Cardiac fibroblast (primary cell): ENCODE measurements at regions not wholly inside any gene's neighbourhood (a gene's known extent, or its start where the extent isn't known, plus 50 kb on each side); places are given as distances from the start of the nearest gene placed in this dataset.
A peak's percentile ranks its signal among the peaks of the same experiment; 100 is the strongest.

ENCODE experiments used
- DNase-seq, 2 donors: peaks; one replicate each; pipeline versions ENCODE4 v3.0.0 to v3.0.0-alpha.2; 2010; ENCODE audit warnings: low read depth in 2 of 2
- H3K4me3 ChIP-seq, 2 donors: replicated peaks in 1 of 2; 1 replicate in 1 of 2; 2 replicates in 1 of 2; pipeline ENCODE4 v1.5.1; 2011; ENCODE audit warnings: low read depth in 2 of 2, low read length in 2 of 2, mild to moderate bottlenecking in 2 of 2, moderate library complexity in 1 of 2
- TF ChIP-seq, protein P1 (sequence below): IDR thresholded peaks from one replicate; pipeline ENCODE4 v1.5.1; 2011; ENCODE audit warnings: low read depth, mild to moderate bottlenecking, low read length, inconsistent platforms

DNA sequence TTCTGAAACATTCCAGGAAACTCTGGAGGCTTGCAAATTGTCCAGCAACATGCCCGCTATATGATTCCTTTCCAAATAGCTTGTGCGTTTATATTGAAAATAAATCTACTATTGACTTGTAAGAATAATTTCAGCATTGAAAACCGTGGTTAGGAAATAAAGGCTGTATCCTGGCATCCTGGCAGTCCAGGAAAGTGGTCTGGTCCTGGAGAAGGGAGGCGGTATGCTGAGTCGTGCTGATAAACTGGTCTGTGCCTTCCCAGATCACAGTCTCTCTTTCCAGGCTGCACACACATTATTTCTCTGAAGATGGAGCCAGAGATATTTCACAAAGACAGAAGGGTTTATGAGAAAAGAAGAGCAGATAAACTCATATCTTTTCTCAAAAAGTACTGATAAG, 350.1 kb upstream of the COBL start:
- TF ChIP-seq, protein P1, sequence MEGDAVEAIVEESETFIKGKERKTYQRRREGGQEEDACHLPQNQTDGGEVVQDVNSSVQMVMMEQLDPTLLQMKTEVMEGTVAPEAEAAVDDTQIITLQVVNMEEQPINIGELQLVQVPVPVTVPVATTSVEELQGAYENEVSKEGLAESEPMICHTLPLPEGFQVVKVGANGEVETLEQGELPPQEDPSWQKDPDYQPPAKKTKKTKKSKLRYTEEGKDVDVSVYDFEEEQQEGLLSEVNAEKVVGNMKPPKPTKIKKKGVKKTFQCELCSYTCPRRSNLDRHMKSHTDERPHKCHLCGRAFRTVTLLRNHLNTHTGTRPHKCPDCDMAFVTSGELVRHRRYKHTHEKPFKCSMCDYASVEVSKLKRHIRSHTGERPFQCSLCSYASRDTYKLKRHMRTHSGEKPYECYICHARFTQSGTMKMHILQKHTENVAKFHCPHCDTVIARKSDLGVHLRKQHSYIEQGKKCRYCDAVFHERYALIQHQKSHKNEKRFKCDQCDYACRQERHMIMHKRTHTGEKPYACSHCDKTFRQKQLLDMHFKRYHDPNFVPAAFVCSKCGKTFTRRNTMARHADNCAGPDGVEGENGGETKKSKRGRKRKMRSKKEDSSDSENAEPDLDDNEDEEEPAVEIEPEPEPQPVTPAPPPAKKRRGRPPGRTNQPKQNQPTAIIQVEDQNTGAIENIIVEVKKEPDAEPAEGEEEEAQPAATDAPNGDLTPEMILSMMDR = no peak
- no peak overlapping the region for H3K4me3 ChIP-seq
- no peak for DNase-seq

DNA sequence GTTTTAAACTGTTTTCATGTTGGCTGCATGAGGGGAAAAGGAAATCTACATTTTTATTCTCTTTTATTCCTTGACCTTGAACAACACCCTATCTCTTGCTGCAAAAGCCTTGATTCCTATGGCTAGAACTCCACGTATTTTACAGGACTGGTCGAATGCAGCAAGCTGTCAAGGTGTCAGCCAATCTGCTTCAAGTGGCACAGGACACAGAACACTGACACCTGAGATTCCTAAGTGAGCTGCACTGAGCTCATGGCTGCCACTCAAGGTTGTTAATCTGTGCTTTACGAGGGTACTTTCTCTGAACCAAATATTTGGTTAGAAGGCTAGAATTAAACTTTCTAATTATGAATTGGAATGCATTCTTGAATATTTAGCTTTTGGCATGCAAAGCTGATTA, 349.7 kb upstream of the COBL start:
- DNase-seq = no peak
- TF ChIP-seq, protein P1 = no peak
- no peak overlapping the region for H3K4me3 ChIP-seq

DNA sequence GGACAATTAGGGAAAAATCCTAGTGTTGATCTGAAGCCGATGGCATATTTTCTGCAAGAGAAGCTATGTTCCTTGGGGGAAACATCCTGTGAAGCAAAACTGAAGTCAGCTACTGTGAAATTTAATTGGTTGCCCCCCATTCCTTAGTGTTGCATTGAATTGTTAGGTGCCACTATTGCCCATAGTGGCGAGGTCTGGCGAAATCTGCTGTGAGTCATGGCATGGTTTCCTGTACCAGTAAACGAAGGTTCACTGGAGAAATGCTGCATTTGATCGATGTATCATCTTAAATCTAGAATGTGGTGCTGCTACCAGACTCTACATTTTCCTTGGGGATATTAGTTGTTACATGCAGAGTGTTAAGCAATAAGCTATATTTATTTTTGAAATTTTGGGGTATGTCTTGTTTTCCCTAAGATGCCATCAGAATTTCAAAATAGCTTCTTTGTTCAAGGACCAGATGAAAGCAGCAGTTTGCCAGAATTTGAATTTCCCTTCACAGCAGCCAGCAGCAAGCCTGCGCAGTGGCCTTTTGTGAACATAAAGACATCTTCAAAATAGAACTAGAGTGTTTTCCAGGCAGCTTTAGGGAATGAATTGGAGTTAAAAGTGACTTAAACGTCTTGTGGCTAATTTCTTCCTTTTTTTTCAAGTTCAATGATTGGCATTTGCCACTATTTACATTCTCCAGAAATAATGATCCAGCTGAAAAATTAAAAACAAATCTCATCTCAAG, 348.6 kb upstream of the COBL start:
- TF ChIP-seq, protein P1 = no peak
- DNase-seq = no peak
- H3K4me3 ChIP-seq = no peak overlapping the region

DNA sequence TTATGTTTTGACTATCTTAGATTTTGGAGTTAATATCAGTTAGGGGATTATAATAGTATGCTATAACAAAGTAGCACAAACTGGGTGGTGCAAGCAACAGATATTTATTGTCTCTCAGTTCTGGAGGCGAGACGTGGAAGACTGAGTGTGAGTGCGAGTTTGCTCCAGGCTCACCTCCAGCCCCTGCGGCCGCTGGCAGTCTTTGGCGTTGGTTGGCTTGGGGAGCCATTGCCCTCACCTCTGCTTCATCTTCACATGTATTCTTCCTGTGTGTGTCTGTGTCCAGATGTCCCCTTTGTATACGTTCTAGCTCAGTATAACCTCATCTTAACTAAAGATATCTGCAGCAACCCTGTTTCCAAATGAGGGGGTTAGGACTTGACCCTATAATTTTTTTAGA, 343.9 kb upstream of the COBL start:
- no peak overlapping the region for H3K4me3 ChIP-seq
- no peak for DNase-seq
- TF ChIP-seq, protein P1 = no peak

DNA sequence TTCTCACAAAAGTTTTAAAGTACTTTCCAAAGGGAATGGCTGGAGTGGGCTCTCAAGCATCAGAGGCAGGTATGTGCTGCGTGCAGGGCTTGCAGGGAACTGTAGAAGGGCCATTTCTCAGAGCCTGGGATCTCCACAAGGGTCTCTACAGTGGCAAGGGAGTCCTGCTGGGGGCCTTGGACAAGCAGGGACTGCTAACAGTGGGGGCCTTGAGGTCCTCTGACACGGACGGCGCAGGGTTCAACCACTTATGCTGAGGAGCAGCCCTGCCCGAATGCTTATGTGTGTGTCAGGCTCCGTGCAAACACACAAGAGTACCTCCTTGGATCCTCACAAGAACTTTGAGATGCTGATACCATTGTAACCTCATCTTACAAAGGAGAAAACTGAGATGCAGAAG, 342.1 kb upstream of the COBL start:
- H3K4me3 ChIP-seq = no peak overlapping the region
- no peak for DNase-seq
- TF ChIP-seq, protein P1 = no peak

DNA sequence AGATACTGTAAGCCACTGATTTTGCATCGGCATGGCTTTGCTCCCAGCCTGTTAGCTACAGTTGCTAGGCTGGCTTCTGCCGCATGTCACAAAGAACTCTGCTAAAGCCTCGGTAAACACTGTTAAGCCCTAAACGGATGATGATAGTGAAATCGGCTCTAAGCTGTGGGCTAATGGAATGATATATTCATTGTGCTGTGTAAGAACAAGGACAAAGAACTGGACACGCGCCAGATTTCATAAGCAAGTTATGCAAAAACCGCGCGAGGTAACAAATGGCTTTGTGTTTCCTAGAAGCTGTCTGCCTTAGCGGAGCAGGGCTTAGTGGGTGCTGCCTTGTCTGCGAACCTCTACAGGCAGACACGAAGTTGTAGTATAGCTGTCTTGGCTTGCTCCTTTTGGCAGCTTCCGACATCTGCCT, 331.3 kb upstream of the COBL start:
- TF ChIP-seq, protein P1 = no peak
- no peak overlapping the region for H3K4me3 ChIP-seq
- peak in 1 of 2 donors; percentile 28 for DNase-seq

DNA sequence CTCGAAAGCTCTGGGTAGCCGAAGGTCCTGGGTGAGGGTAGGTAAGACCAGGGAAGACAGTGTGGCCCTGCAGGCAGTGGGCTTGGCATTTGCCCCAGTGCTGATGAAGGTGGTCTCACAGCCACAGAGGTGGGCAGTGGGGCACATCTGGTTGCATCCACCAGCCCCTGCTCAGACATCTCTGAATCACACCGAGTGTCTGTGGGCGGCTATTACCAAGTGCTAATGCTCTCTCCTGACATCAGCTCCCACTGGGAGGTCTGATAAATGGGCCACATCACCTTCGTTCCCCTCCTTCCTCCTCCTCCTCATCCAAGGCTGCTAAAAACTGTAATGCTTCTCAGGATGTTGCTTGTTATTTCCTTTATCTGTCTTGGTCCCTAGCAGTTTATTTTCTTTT, 330.9 kb upstream of the COBL start:
- TF ChIP-seq, protein P1 = no peak
- DNase-seq = no peak
- no peak overlapping the region for H3K4me3 ChIP-seq
